NCI-H1092 (cell line): ENCODE measurements at regions not wholly inside any gene's neighbourhood (a gene's known extent, or its start where the extent isn't known, plus 50 kb on each side); places are given as distances from the start of the nearest gene placed in this dataset.
A peak's percentile ranks its signal among the peaks of the same experiment; 100 is the strongest.

Experiments used
- DNase-seq: peaks from one replicate; lab custom pipeline; 2025; lab: John Stamatoyannopoulos, UW

DNA sequence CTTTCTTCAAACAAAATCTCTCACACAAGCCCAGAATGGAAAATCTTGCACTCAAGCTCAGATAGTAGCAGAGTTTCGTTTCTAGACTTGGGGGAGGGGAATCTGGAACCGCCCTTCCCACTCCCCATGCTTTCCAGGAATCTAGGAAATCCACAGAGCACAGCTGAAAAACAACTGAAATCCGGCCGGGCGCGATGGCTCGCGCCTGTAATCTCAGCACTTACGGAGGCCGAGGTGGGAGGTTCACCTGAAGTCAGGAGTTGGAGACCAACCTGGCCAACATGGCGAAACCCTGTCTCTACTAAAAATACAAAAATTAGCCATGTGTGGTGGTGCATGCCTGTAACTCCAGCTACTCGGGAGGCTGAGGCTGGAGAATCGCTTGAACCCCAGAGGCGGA, 127.3 kb upstream of the SLC34A2 start:
- no peak for DNase-seq

GRCh38 chr4:25531272-25531671, 124.4 kb upstream of the SLC34A2 start:
- DNase-seq, result no peak

GRCh38 chr4:25532591-25532990, 123.1 kb upstream of the SLC34A2 start:
- no peak for DNase-seq

DNA sequence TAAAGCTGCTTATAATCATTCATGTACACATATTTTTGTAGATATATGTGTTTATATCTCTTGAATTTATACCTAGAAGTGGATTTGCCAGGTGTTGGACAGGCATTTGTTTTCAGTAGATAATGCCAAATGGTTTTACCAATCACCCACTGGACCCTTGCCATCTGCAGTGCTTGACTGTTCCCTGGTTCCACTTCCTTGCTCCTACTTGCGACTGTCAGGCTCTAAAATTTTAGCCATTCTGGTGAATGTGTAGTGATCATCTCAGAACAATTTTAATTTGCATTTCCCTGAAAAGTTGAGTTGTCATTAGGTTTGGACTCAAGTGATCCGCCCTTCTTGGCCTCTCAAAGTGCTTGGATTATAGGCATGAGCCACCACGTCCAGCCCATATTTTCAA, 122.4 kb upstream of the SLC34A2 start:
- DNase-seq, result no peak

- DNase-seq, result no peak
Observed at GRCh38 chr4:25535278-25535677, 120.4 kb upstream of the SLC34A2 start.

GRCh38 chr4:25535701-25536473, 119.8 kb upstream of the SLC34A2 start:
- no peak for DNase-seq

- no peak for DNase-seq
Observed at GRCh38 chr4:25536564-25537320, 118.9 kb upstream of the SLC34A2 start.

GRCh38 chr4:25538430-25538829, 117.2 kb upstream of the SLC34A2 start:
- DNase-seq, result no peak

- DNase-seq, result no peak
Observed at GRCh38 chr4:25539241-25539640, 116.4 kb upstream of the SLC34A2 start.

- no peak for DNase-seq
Observed at GRCh38 chr4:25540734-25541133, 114.9 kb upstream of the SLC34A2 start.

DNA sequence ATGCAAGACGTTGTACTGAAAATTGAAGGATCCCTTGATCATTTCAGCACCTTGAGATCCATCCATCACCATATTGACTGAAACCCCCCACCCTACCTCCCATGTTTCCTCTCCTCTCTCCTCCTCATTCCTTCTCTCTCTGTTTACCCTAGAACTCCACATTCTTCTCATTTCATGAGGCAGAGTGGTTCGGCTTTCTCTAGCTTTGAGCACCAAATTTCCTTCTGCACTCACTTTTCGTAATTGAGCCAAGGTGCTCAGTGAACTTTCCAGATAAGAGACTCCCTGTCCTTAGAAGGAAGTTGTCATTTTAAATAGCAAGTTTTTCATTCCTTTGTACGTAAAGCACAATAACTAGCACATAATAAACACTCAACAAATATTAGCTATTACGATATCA, 108.3 kb upstream of the SLC34A2 start:
- no peak for DNase-seq

DNA sequence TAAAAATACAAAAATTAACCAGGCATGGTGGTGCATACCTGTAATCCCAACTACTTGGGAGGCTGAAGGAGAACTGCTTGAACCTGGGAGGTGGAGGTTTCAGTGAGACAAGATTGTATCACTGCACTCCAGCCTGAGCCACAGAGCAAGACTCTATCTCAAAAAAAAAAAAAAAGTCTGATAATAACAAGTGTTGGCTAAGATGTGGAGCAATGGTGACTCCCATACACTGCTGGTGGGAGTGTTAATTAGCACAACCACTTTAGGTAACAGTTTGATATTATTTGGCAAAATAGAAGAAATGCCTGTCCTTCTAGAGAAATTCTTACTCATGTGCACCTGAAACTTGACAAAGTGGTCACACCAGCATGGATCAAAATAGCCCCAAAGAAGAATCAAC, 106.2 kb upstream of the SLC34A2 start:
- DNase-seq, result no peak

DNA sequence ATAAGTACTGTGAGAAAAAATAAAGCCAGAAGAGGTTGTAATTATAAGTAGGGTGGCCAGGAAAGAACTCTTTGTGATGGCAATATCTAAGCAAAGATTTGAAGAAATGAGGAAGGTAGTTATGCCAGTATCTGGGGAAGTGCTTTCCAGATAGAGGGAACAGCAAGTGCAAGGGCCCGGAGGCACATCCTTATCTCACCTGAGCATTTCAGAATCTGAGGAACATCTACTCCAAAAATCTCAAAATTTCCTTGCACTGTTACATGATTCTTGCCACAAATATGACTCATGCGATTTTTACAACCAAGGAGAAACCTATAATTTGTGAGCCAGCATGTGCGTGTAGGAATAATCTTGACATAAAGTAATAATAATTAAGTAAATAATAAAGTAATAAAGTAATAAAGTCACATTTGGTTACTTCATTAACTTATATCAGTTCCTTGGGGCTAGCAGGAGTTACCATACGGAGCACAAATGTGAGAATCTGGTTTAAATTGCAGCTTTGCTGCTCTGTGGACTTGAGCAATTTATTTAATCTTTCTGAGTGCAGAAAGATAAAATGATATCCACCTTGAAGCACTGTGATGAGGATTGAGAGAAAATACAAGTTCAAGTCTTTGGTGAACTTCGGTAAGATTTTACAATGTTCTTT, 105.1 kb upstream of the SLC34A2 start:
- DNase-seq, result no peak

DNA sequence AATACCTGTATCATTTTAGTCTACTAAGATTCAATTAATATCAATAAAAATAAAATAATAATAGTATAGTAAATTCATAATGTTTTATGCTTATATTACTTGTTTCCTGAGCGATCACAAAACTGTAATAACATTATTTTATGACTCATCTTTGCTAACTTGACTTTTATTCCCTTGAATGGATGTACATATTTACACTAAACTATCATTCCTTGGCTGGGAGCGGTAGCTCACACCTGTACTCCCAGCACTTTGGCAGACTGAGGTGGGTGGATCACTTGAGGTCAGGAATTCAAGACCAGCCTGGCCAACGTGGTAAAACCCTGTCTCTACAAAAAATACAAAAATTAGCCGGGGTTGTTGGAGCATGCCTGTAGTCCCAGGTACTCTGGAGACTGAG, 104.0 kb upstream of the SLC34A2 start:
- DNase-seq, result no peak

- no peak for DNase-seq
Observed at GRCh38 chr4:25552580-25553271, 102.9 kb upstream of the SLC34A2 start.

DNA sequence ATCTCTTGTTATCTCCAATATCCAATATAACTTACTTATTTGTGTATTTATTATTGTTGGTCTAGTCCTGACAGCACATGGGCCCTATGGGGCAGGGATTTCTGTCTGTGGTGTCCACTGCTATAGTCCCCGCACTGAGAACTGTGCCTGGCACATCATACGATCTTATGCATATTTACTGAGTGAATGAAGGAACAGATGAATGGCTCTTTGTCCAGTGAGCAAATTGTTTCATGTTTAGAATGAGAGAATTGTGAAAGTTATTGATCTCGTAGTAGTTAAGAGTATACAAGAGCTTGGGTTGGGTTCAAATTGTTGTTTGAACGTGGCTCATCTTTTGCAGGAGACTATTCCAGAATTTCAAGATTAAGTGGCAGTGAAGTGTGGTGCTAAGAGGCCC, 96.1 kb upstream of the SLC34A2 start:
- DNase-seq, result no peak

DNA sequence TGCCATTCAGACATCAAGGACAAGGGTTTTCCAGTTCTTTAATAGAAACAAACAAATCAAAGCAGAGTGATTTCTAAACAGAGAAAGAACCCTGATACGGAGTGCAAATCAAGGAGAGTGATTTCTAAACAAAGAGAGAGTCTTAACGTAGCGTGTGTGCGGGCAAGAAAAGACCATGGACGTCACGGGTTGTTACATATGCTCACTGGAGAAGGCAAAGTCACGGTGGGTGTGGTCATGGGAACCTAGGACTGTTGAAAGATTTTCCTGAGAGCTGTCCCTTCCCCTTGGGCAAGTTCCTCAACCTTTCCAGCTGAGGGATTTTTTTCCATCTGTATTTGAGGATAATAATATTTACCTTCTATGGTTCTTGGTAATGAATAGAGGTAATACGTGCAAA, 95.0 kb upstream of the SLC34A2 start:
- no peak for DNase-seq

- peak; percentile 20 for DNase-seq
Observed at GRCh38 chr4:25563071-25563564, 92.5 kb upstream of the SLC34A2 start.

DNA sequence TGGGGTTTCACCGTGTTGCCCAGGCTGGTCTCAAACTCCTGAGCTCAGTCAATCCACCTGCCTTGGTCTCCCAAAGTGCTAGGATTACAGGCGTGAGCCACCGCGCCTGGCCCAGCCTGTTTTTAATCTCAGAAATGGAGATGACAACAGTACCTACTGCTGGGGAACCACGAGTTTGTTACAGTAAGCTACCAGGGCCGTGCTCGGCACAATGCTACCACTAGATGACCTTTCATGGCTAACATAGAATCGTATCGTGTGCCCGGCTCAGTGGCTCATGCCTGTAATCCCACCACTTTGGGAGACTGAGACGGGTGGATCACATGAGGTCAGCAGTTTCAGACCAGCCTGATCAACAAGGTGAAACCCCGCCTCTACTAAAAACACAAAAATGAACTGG, 90.8 kb upstream of the SLC34A2 start:
- DNase-seq, result no peak

- no peak for DNase-seq
Observed at GRCh38 chr4:25567253-25567652, 88.4 kb upstream of the SLC34A2 start.

DNA sequence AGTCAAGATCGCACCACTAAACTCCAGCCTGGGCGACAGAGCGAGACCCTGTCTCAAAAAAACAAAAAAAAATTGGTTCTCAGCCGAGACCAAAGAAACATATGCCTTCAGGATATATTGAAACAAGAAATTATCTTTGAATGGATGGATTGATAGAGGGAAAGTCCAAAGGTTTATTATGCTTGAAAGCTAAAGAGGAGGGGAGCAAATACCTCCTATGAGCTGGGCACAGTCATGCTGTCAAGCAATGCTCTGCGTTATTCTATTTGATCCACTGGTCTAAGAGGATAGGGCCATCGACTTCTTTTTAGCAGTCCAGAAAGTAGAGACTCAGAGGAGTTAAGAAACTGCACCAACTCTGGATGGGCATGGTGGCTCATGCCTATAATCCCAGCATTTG, 85.9 kb upstream of the SLC34A2 start:
- DNase-seq, result no peak

DNA sequence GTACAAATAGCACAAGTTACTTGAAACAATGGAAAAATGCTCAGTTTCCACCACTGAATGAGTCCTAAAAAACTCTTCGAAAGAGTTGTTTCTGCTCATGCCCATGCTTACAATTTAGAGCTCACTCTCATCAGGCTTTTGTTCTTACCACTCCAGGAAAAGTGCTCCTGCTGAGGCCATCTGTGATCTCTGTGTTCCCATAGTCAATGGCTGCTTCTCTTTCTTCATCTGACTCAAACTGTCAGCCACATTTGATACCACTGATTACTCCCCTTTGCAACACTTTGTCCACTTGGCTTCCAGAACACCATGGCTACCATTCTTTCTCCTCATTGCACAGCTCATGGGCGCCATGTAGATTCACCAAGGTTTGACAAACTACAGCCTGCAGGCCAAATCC, 80.0 kb upstream of the SLC34A2 start:
- no peak for DNase-seq
